ENCODE measurements at regions not wholly inside any gene's neighbourhood (a gene's known extent, or its start where the extent isn't known, plus 50 kb on each side); places are given as distances from the start of the nearest gene placed in this dataset.
"Not testable (repeated sequence)": the region's sequence is repeated elsewhere in the genome, so short reads cannot be mapped to it uniquely, and the experiment has no call there.

GRCh38 chr7:153099235-153099634 lies 339.7 kb downstream of the ACTR3B start:
- no CpG with 5 or more reads among the region's 8 CpGs for WGBS (ENCODE audit: insufficient coverage, low lambda C conversion rate)
- H3K4me3 ChIP-seq (ENCODE audit: low read length): no peak overlapping the region
- H3K4me1 ChIP-seq (ENCODE audit: control insufficient read depth, insufficient read depth, low read length): no peaks in the 10 kb centered on the region
- no peaks in the 10 kb centered on the region for H3K9me3 ChIP-seq (ENCODE audit: control insufficient read depth, low read depth, low read length)
- H3K27me3 ChIP-seq (ENCODE audit: control insufficient read depth, insufficient read depth, low read length): no peaks in the 10 kb centered on the region
- H3K36me3 ChIP-seq (ENCODE audit: control insufficient read depth, insufficient read depth, low read length): no peaks in the 10 kb centered on the region
- no peak for DNase-seq
- no peak overlapping the region for H3K27ac ChIP-seq (ENCODE audit: low read length)

DNA sequence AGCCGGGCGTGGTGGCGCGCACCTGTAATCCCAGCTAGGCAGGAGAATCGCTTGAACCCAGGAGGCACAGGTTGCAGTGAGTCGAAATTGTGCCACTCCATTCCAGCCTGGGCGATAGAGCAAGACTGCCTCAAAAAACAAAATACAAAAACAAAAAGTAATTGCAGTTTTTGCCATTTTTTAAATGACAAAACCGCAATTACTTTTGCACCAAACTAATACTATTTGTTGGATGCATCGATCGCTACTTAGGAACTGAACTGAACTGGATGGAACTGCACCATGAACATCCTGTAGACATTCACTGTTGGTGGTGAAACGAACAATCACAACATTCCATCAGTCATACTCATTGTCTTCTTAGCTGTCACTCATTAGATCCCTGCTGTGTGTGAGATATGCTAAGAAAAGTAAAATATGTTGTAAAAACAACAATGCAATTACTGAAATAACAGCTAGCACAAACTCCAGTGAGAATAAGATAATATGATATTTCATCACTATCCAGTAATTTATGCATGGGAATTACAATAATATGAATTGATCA lies 341.2 kb downstream of the ACTR3B start:
- Histone ChIP-seq H3K4me1 (ENCODE audit: control insufficient read depth, insufficient read depth, low read length) (no peaks in the 10 kb centered on the region), H3K36me3 (ENCODE audit: control insufficient read depth, insufficient read depth, low read length) (no peaks in the 10 kb centered on the region), H3K27ac (ENCODE audit: low read length) (no peak overlapping the region), H3K4me3 (ENCODE audit: low read length) (no peak overlapping the region), H3K9me3 (ENCODE audit: control insufficient read depth, low read depth, low read length) (no peaks in the 10 kb centered on the region), H3K27me3 (ENCODE audit: control insufficient read depth, insufficient read depth, low read length) (no peaks in the 10 kb centered on the region)
- 85% methylated on average over 4 of the region's 11 CpGs for WGBS (ENCODE audit: insufficient coverage, low lambda C conversion rate)
- DNase-seq: no peak

DNA sequence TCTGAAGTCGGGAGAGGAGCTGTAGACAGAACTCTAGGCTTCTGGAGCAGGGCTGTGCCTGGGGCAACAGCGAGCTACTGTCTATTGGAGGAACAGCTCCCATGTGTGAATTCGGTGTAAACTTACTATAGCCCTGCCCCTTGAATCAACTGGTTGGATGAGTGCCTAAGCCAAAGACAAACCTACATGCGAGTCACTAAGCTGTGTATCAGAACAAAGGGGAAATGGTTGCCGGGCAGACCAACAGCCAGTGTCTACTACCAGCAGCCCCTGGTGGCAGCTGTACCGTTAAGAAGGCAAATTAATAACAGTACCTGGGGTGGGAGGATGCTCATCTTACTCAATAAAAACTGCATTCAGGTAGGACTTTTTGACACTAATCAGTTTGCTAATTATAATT lies 343.6 kb downstream of the ACTR3B start:
- no peaks in the 10 kb centered on the region for H3K36me3 ChIP-seq (ENCODE audit: control insufficient read depth, insufficient read depth, low read length)
- H3K27ac ChIP-seq (ENCODE audit: low read length): no peak overlapping the region
- DNase-seq: no peak
- no peaks in the 10 kb centered on the region for H3K4me1 ChIP-seq (ENCODE audit: control insufficient read depth, insufficient read depth, low read length)
- no peaks in the 10 kb centered on the region for H3K27me3 ChIP-seq (ENCODE audit: control insufficient read depth, insufficient read depth, low read length)
- no peak overlapping the region for H3K4me3 ChIP-seq (ENCODE audit: low read length)
- 60% methylated on average over 1 of the region's 6 CpGs for WGBS (ENCODE audit: insufficient coverage, low lambda C conversion rate)
- H3K9me3 ChIP-seq (ENCODE audit: control insufficient read depth, low read depth, low read length): no peaks in the 10 kb centered on the region

DNA sequence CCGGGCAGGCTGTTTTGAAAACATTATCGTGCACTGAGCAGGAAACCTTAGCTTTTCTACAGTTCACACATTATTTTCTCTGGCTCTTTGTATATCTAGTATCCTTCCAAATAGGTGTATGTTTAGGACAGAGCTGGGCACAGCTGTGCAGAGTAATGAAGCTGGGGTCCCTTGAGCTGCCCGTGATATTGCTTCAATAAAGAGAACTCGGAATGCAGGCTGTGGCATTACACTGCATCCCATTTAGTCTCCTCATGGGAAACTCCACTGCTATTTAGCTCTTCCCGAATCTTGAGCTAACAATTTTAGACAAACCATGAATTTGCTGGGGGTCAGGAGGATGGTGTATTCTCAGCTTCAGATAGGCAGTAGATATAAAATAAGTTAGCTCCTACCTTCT lies 348.3 kb downstream of the ACTR3B start:
- Histone ChIP-seq H3K27me3 (ENCODE audit: control insufficient read depth, insufficient read depth, low read length) (no peaks in the 10 kb centered on the region), H3K4me1 (ENCODE audit: control insufficient read depth, insufficient read depth, low read length) (no peaks in the 10 kb centered on the region), H3K36me3 (ENCODE audit: control insufficient read depth, insufficient read depth, low read length) (no peaks in the 10 kb centered on the region), H3K27ac (ENCODE audit: low read length) (no peak overlapping the region), H3K4me3 (ENCODE audit: low read length) (no peak overlapping the region), H3K9me3 (ENCODE audit: control insufficient read depth, low read depth, low read length) (no peaks in the 10 kb centered on the region)
- 92% methylated on average over 2 of the region's 5 CpGs for WGBS (ENCODE audit: insufficient coverage, low lambda C conversion rate)
- no peak for DNase-seq

DNA sequence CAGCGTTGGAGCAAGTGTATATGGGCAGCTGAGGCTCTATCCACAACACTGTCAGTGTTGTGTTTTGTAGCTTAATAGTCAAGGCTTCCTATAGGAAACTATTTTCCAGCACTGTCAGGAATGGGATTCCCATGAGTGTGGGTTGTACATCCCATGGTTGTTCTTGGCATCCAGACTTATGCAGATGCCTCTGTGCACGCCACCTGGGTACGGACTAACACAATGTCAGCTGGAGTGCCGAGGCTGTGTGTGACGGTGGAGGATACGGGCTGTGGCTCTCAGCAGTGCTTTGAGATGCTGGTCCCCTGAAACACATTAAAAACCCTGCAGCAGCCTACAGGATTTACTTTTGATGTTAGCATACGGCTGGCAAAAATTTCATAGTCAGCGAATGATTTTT lies 350.0 kb downstream of the ACTR3B start:
- no peaks in the 10 kb centered on the region for H3K36me3 ChIP-seq (ENCODE audit: control insufficient read depth, insufficient read depth, low read length)
- no peaks in the 10 kb centered on the region for H3K27me3 ChIP-seq (ENCODE audit: control insufficient read depth, insufficient read depth, low read length)
- no peak overlapping the region for H3K4me3 ChIP-seq (ENCODE audit: low read length)
- no CpG with 5 or more reads among the region's 8 CpGs for WGBS (ENCODE audit: insufficient coverage, low lambda C conversion rate)
- no peaks in the 10 kb centered on the region for H3K4me1 ChIP-seq (ENCODE audit: control insufficient read depth, insufficient read depth, low read length)
- H3K9me3 ChIP-seq (ENCODE audit: control insufficient read depth, low read depth, low read length): no peaks in the 10 kb centered on the region
- DNase-seq: no peak
- no peak overlapping the region for H3K27ac ChIP-seq (ENCODE audit: low read length)

- DNase-seq: no peak
- Histone ChIP-seq H3K4me3 (ENCODE audit: low read length) (no peak overlapping the region), H3K9me3 (ENCODE audit: control insufficient read depth, low read depth, low read length) (no peaks in the 10 kb centered on the region), H3K27ac (ENCODE audit: low read length) (no peak overlapping the region), H3K4me1 (ENCODE audit: control insufficient read depth, insufficient read depth, low read length) (no peaks in the 10 kb centered on the region), H3K36me3 (ENCODE audit: control insufficient read depth, insufficient read depth, low read length) (no peaks in the 10 kb centered on the region), H3K27me3 (ENCODE audit: control insufficient read depth, insufficient read depth, low read length) (no peaks in the 10 kb centered on the region)
- no CpG with 5 or more reads among the region's 5 CpGs for WGBS (ENCODE audit: insufficient coverage, low lambda C conversion rate)
Measured at GRCh38 chr7:153110606-153111005, 351.1 kb downstream of the ACTR3B start.

GRCh38 chr7:153122255-153122654 lies 362.7 kb downstream of the ACTR3B start:
- H3K4me3 ChIP-seq (ENCODE audit: low read length); DNase-seq; H3K4me1 ChIP-seq (ENCODE audit: control insufficient read depth, insufficient read depth, low read length); H3K36me3 ChIP-seq (ENCODE audit: control insufficient read depth, insufficient read depth, low read length); H3K27me3 ChIP-seq (ENCODE audit: control insufficient read depth, insufficient read depth, low read length); H3K9me3 ChIP-seq (ENCODE audit: control insufficient read depth, low read depth, low read length); H3K27ac ChIP-seq (ENCODE audit: low read length): not testable (repeated sequence)
- no CpG with 5 or more reads among the region's 8 CpGs for WGBS (ENCODE audit: insufficient coverage, low lambda C conversion rate)

DNA sequence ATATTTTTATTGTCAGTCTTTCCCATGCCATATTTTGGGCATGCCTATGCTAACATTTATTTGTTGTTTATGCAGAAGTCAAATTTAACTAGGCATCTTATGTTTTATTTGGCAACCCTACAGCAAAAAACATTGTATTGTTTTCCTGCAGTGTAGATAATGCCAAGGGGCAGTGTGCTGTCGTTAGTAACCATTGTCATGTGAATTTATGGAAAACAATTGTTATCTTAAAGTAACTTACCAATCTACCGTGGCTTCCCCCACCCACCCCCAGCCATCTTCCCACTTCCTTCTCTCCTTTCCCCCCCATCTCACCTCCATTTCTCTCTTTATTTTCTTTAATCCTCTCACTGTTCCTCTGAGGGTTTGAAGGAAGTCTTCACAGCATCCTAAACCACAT lies 370.5 kb downstream of the ACTR3B start:
- no peak overlapping the region for H3K4me3 ChIP-seq (ENCODE audit: low read length)
- no peaks in the 10 kb centered on the region for H3K27me3 ChIP-seq (ENCODE audit: control insufficient read depth, insufficient read depth, low read length)
- WGBS (ENCODE audit: insufficient coverage, low lambda C conversion rate): 17% methylated on average over 1 of the region's 2 CpGs
- no peak overlapping the region for H3K27ac ChIP-seq (ENCODE audit: low read length)
- H3K9me3 ChIP-seq (ENCODE audit: control insufficient read depth, low read depth, low read length): peaks cover 2% of the 10 kb centered on the region
- no peaks in the 10 kb centered on the region for H3K4me1 ChIP-seq (ENCODE audit: control insufficient read depth, insufficient read depth, low read length)
- no peaks in the 10 kb centered on the region for H3K36me3 ChIP-seq (ENCODE audit: control insufficient read depth, insufficient read depth, low read length)
- no peak for DNase-seq

DNA sequence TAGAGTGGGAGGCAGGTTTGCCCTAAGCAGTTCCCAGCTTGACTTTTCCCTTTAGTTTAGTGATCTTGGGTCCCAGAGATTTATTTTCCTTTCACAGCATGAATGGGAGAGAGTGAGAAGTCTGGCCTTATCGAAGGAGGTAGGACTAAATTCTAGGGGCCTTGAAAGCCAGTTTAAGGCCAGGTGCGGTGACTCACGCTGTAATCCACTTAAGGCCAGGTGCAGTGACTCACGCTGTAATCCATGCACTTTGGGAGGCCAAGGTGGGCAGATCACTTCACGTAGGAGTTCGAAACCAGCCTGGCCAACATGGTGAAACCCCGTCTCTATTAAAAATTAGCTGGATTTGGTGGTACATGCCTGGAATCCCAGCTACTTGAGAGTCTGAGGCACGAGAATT lies 392.2 kb downstream of the ACTR3B start:
- Histone ChIP-seq H3K27me3 (ENCODE audit: control insufficient read depth, insufficient read depth, low read length) (no peaks in the 10 kb centered on the region), H3K27ac (ENCODE audit: low read length) (no peak overlapping the region), H3K4me3 (ENCODE audit: low read length) (no peak overlapping the region), H3K4me1 (ENCODE audit: control insufficient read depth, insufficient read depth, low read length) (no peaks in the 10 kb centered on the region), H3K9me3 (ENCODE audit: control insufficient read depth, low read depth, low read length) (peaks cover 3% of the 10 kb centered on the region), H3K36me3 (ENCODE audit: control insufficient read depth, insufficient read depth, low read length) (no peaks in the 10 kb centered on the region)
- WGBS (ENCODE audit: insufficient coverage, low lambda C conversion rate): no CpG with 5 or more reads among the region's 8 CpGs
- DNase-seq: no peak

DNA sequence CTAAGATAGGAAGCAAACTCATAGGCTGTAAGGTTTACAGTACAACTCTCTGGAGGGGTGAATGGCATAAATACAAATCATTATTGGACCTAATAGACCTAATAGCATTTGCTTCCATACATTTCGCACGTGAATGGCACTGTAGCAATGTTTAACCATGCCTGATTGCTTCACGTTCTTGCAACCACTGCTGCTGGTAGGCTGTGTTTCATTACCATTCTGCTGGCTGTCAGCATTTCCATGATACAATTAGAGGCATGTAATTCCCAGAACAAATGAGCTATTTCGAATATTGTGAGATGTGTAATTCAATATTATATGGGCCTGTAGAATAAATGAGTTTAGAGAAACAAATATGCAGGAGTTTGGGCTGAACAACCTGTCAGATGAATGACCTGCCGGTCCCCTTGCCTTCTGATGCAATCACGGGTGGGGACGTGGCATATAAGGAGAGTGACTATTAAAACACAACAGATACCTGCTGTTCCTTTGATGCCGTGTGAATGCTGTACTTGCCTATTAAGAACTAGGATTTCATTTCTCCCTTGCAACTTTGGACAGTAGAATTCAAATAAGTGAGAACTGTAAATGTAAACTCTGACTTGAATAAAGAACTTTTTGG lies 393.4 kb downstream of the ACTR3B start:
- Histone ChIP-seq H3K27me3 (ENCODE audit: control insufficient read depth, insufficient read depth, low read length) (no peaks in the 10 kb centered on the region), H3K27ac (ENCODE audit: low read length) (no peak overlapping the region), H3K36me3 (ENCODE audit: control insufficient read depth, insufficient read depth, low read length) (no peaks in the 10 kb centered on the region), H3K4me1 (ENCODE audit: control insufficient read depth, insufficient read depth, low read length) (no peaks in the 10 kb centered on the region), H3K4me3 (ENCODE audit: low read length) (no peak overlapping the region), H3K9me3 (ENCODE audit: control insufficient read depth, low read depth, low read length) (peaks cover 3% of the 10 kb centered on the region)
- DNase-seq: no peak
- 100% methylated on average over 1 of the region's 8 CpGs for WGBS (ENCODE audit: insufficient coverage, low lambda C conversion rate)

GRCh38 chr7:153158149-153158548 lies 398.6 kb downstream of the ACTR3B start:
- WGBS (ENCODE audit: insufficient coverage, low lambda C conversion rate): no CpG with 5 or more reads among the region's 3 CpGs

More at GRCh38 chr7:153158149-153158548, 398.6 kb downstream of the ACTR3B start:
- H3K4me1 ChIP-seq (ENCODE audit: control insufficient read depth, insufficient read depth, low read length): no peaks in the 10 kb centered on the region
- no peak overlapping the region for H3K4me3 ChIP-seq (ENCODE audit: low read length)
- no peaks in the 10 kb centered on the region for H3K27me3 ChIP-seq (ENCODE audit: control insufficient read depth, insufficient read depth, low read length)
- H3K9me3 ChIP-seq (ENCODE audit: control insufficient read depth, low read depth, low read length): no peaks in the 10 kb centered on the region
- H3K27ac ChIP-seq (ENCODE audit: low read length): no peak overlapping the region
- H3K36me3 ChIP-seq (ENCODE audit: control insufficient read depth, insufficient read depth, low read length): no peaks in the 10 kb centered on the region
- no peak for DNase-seq

All from large intestine (tissue), 3 donors.